HCT116 (cell line): ENCODE measurements at regions not wholly inside any gene's neighbourhood (a gene's known extent, or its start where the extent isn't known, plus 50 kb on each side); places are given as distances from the start of the nearest gene placed in this dataset.
A peak's percentile ranks its signal among the peaks of the same experiment; 100 is the strongest.

Experiments used
- ATAC-seq: fragments of 200-7000 bp; cut with Tn5 transposase; 2 replicates; pipeline ENCODE4 v1.9.1; 2020; ENCODE audit warnings: mild to moderate bottlenecking, moderate library complexity
- BruUV-seq: library from RNA; stranded (reverse); fragments of 400-500 nt; replicated peaks from 2 replicates; lab custom pipeline; 2021; lab: Mats Ljungman, UMichigan
- CTCF ChIA-PET: fragments of 300-600 bp; sonication (Branson Sonifier 250); formaldehyde crosslinking; loops from one replicate; lab custom pipeline; 2021; ENCODE audit warnings: antibody characterized with exemption; lab: Charles Lee
- POLR2A ChIA-PET: fragments of 300-600, 350-600 bp; sonication (Branson Sonifier 250); formaldehyde crosslinking; loops from one replicate; lab custom pipeline; 2021; ENCODE audit warnings: antibody characterized with exemption; lab: Charles Lee
- RAD21 ChIA-PET, 2 experiments: fragments of 300-600 bp; sonication (Branson Sonifier 250); formaldehyde crosslinking; loops; one replicate each; lab custom pipeline; 2023; ENCODE audit warnings: low total read pairs in 2 of 2; ENCODE audit not compliant: uncharacterized antibody in 2 of 2, unreplicated experiment in 2 of 2, low non-redundant PET in 1 of 2; lab: Charles Lee
- DNase-seq: peaks from one replicate; pipeline ENCODE4 v3.0.0-alpha.2; 2010; ENCODE audit warnings: low read depth, low spot score
- H2AFZ ChIP-seq: fragments of 200-600 bp; shearing (Covaris generic), sonication (generic); 2 replicates; pipeline ENCODE4 v1.6.1; 2017; ENCODE audit warnings: low read depth, mixed run types, mixed read lengths, antibody characterized with exemption, low read length; ENCODE audit not compliant: poor library complexity, severe bottlenecking
- H3K27ac ChIP-seq: 2 replicates; pipeline ENCODE4 v1.5.1; 2012; ENCODE audit warnings: low read depth, low read length
- H3K27me3 ChIP-seq: fragments of 200-600 bp; sonication (generic); 2 replicates; pipeline ENCODE4 v1.6.1; 2016; ENCODE audit warnings: mixed run types, low read length, mixed read lengths; ENCODE audit not compliant: insufficient read depth
- H3K36me3 ChIP-seq, 2 experiments: fragments of 200-500 bp in 1 of 2; fragments of 200-600 bp in 1 of 2; sonication (Bioruptor generic) in 1 of 2; sonication (generic) in 1 of 2; 2 replicates each; pipeline versions ENCODE4 v1.5.1 to v1.6.1; 2014 to 2016; ENCODE audit warnings: low read length in 2 of 2, inconsistent platforms in 1 of 2, mixed read lengths in 1 of 2, mixed run types in 1 of 2; ENCODE audit not compliant: insufficient read depth in 2 of 2, control insufficient read depth in 1 of 2
- H3K4me1 ChIP-seq, 2 experiments: fragments of 200-600 bp in 1 of 2; sonication (generic) in 1 of 2; 2 replicates each; pipeline versions ENCODE4 v1.5.1 to v1.6.1; 2012 to 2017; ENCODE audit warnings: low read length in 2 of 2, inconsistent platforms in 1 of 2, mild to moderate bottlenecking in 1 of 2, mixed read lengths in 1 of 2, mixed run types in 1 of 2, moderate library complexity in 1 of 2; ENCODE audit not compliant: insufficient read depth in 2 of 2, control insufficient read depth in 1 of 2
- H3K4me2 ChIP-seq: fragments of 200-600 bp; sonication (generic); 2 replicates; pipeline ENCODE4 v1.6.1; 2017; ENCODE audit warnings: mixed run types, low read length, mixed read lengths
- H3K4me3 ChIP-seq, 2 experiments: fragments of 200-600 bp in 1 of 2; sonication (generic) in 1 of 2; replicated peaks in 1 of 2; 2 replicates each; pipeline ENCODE4 v1.5.1; 2011 to 2016; ENCODE audit warnings: low read length in 2 of 2, control low read depth in 1 of 2, low read depth in 1 of 2, mild to moderate bottlenecking in 1 of 2, mixed read lengths in 1 of 2, mixed run types in 1 of 2
- H3K79me2 ChIP-seq: fragments of 200-600 bp; sonication (generic); 2 replicates; pipeline ENCODE4 v1.6.1; 2017; ENCODE audit warnings: mild to moderate bottlenecking, mixed run types, low read length, moderate library complexity, mixed read lengths; ENCODE audit not compliant: insufficient read depth
- H3K9ac ChIP-seq: fragments of 200-600 bp; sonication (generic); 2 replicates; pipeline ENCODE4 v1.6.1; 2016; ENCODE audit warnings: low read length, mixed read lengths
- H3K9me2 ChIP-seq: fragments of 200-600 bp; sonication (generic), shearing (Covaris generic); 2 replicates; pipeline ENCODE4 v1.6.1; 2017; ENCODE audit warnings: mixed run types, mild to moderate bottlenecking, moderate library complexity; ENCODE audit not compliant: insufficient read depth
- H3K9me3 ChIP-seq, 2 experiments: fragments of 200-500 bp in 1 of 2; fragments of 200-600 bp in 1 of 2; sonication (Bioruptor generic) in 1 of 2; sonication (generic) in 1 of 2; 2 replicates each; pipeline ENCODE4 v1.6.1; 2014 to 2017; ENCODE audit warnings: low read length in 2 of 2, mixed read lengths in 2 of 2, inconsistent platforms in 1 of 2, low read depth in 1 of 2, mild to moderate bottlenecking in 1 of 2, mixed run types in 1 of 2, moderate library complexity in 1 of 2; ENCODE audit not compliant: control insufficient read depth in 1 of 2, insufficient read depth in 1 of 2
- H4K20me1 ChIP-seq: fragments of 200-600 bp; sonication (generic), shearing (Covaris generic); 2 replicates; pipeline ENCODE4 v1.6.1; 2017; ENCODE audit warnings: mixed run types, mild to moderate bottlenecking, moderate library complexity; ENCODE audit not compliant: insufficient read depth
- EZH2 ChIP-seq: fragments of 200-600 bp; sonication (generic); IDR thresholded peaks from 2 replicates; pipeline ENCODE4 v1.6.1; 2017; ENCODE audit warnings: antibody characterized with exemption, mixed run types
- EZH2phosphoT487 ChIP-seq: fragments of 200-600 bp; IDR thresholded peaks from 2 replicates; pipeline ENCODE4 v1.6.1; 2018; ENCODE audit warnings: antibody characterized with exemption, borderline replicate concordance
- JUND ChIP-seq: IDR thresholded peaks from 2 replicates; pipeline ENCODE4 v1.6.1; 2012
- POLR2A ChIP-seq: IDR thresholded peaks from 2 replicates; pipeline ENCODE4 v1.7.0; 2011; ENCODE audit warnings: borderline replicate concordance; ENCODE audit not compliant: insufficient read depth, insufficient read length; ENCODE audit errors: extremely low read depth
- RAD21 ChIP-seq: IDR thresholded peaks from 2 replicates; pipeline ENCODE4 v1.6.1; 2012; ENCODE audit warnings: low read depth, mild to moderate bottlenecking
- SRF ChIP-seq: IDR thresholded peaks from 2 replicates; pipeline ENCODE4 v1.6.1; 2012; ENCODE audit warnings: low read depth
- TCF7L2 ChIP-seq: IDR thresholded peaks from 2 replicates; pipeline ENCODE4 v1.7.0; 2011; ENCODE audit warnings: borderline replicate concordance, inconsistent platforms; ENCODE audit not compliant: insufficient read depth, insufficient read length; ENCODE audit errors: extremely low read depth
- ZNF274 ChIP-seq: fragments of 200-500 bp; sonication (Bioruptor generic); IDR thresholded peaks from 2 replicates; pipeline ENCODE4 v1.6.1; 2014; ENCODE audit warnings: mild to moderate bottlenecking, low read depth, low read length, inconsistent platforms
- intact Hi-C: fragments of 100-400 bp; cut with micrococcal nuclease; formaldehyde crosslinking; loops from 2 replicates; pipeline ENCODE4 v1.10.0; 2022
- TF ChIP-seq, protein P1 (sequence below): IDR thresholded peaks from 2 replicates; pipeline ENCODE4 v1.6.1; 2012
- TF ChIP-seq, protein P2 (sequence below), 3 experiments: fragments of 200-600 bp in 1 of 3; sonication (generic) in 1 of 3; IDR thresholded peaks in 2 of 3; conservative IDR thresholded peaks in 1 of 3; 2 replicates each; pipeline ENCODE4 v1.5.1; 2012 to 2017; ENCODE audit warnings: low read depth in 2 of 3, low read length in 2 of 3, antibody characterized with exemption in 1 of 3, borderline replicate concordance in 1 of 3, control low read depth in 1 of 3, mild to moderate bottlenecking in 1 of 3, mixed read lengths in 1 of 3, mixed run types in 1 of 3, moderate library complexity in 1 of 3; ENCODE audit not compliant: insufficient read depth in 1 of 3

DNA sequence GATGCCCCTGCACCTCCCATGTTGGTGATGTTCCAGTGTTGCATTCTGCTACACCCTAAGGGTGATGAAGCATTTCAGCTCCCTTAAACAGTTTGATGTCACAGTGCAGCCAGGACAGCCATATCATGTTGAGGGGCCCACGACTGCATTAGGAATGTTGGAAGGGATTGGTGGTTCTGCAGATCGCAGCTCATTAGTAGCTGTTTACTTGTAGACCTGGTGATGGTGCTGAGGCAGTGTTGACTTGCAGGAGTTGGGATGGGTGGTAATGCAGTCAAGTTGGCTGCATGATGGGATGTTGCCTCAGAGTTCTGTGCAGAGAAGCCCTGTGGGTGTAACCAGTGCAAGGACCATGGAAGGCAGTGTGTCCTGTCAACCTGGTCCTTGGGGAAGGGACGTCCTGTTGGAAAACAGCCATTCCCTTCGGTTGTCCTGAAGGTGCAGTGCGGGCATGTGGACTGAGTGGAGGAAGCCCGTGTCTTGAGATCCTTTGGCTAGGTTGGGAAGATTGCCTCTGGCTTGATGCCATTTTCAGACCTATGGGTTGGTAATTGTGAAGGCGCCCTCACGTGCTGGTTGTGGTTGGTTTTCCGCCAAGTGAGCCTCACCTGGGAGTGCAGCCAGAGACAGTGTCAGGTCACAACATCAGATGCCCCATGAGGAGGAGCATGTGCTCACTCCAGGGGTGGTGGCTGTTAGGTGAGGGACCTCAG is 100.7 kb downstream of the SNRPN start:
- H3K27me3 ChIP-seq = no peaks in the 10 kb centered on the region
- H3K79me2 ChIP-seq = no peaks in the 10 kb centered on the region
- no peak overlapping the region for H3K9ac ChIP-seq
- ATAC-seq (no peak), DNase-seq (no peak)
- H3K4me2 ChIP-seq = no peak overlapping the region
- intact Hi-C loops = no loop called here
- ChIA-PET POLR2A (no interaction called here), RAD21 (no interaction called here), CTCF (no interaction called here)
- H3K9me2 ChIP-seq = no peaks in the 10 kb centered on the region
- no peaks in the 10 kb centered on the region for H4K20me1 ChIP-seq
- H2AFZ ChIP-seq = no peak overlapping the region
- no peaks in the 10 kb centered on the region for H3K4me1 ChIP-seq
- no peaks in the 10 kb centered on the region for H3K36me3 ChIP-seq
- no peak overlapping the region for H3K27ac ChIP-seq
- TF ChIP-seq TCF7L2 (no peak), JUND (no peak), EZH2 (no peak), SRF (no peak), EZH2phosphoT487 (no peak), RAD21 (no peak), POLR2A (no peak)
- peaks cover 2 to 62% of the 10 kb centered on the region in 2 experiments; a peak in 2 of 4 replicates for H3K9me3 ChIP-seq
- BruUV-seq = no TSS peak
- H3K4me3 ChIP-seq = no peak overlapping the region

DNA sequence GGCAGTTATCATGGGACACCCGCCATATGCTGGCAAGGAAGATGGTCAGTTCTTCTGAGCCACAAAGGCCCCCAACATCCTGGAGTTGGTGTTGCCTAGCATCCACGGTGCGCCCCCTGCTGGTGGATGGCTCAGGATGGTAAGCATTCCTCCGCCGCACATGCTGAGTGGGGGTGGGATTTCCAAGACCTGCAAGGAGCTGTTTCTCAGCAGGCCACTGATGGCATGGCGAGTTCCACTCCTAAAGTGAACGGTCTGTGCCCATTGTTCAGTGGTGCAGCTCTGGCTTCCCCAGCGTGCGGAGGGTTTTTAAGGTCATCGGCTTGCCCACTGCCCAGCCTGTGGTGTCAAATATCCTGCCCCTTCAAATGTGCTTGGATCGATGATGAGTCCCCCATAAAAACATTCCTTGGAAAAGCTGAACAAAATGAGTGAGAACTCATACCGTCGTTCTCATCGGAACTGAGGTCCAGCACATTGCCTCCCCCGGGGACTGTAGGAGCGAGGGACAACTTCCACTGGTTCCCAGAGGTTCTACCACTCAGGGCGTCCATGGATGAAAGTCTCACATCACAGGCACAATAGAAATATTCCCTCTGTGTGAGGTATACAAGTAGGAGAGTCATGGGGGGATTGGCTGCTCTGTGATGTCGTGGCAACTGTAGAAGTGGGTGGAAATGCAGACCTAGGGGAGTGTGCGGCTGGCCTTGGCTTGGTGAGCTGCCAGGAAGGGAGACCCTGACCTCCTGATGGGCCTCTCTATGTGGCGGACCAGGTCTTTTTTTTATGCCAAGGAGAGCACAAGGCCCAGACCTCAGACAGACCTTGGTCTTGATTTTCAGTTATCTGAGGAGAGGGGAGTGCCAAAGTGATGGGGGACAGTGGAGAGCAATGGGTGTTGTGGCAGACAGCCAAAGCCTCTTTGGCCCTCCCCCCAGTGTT is 102.0 kb downstream of the SNRPN start:
- no peak for ATAC-seq
- Histone ChIP-seq H3K9ac (no peak overlapping the region), H3K9me2 (no peaks in the 10 kb centered on the region), H3K4me3 (no peak overlapping the region), H3K79me2 (no peaks in the 10 kb centered on the region), H3K4me2 (no peak overlapping the region), H3K27me3 (no peaks in the 10 kb centered on the region), H4K20me1 (no peaks in the 10 kb centered on the region), H3K9me3 (peaks cover 6 to 67% of the 10 kb centered on the region in 2 experiments; a peak in 2 of 4 replicates), H3K27ac (no peak overlapping the region), H2AFZ (no peak overlapping the region), H3K4me1 (no peaks in the 10 kb centered on the region), H3K36me3 (no peaks in the 10 kb centered on the region)
- BruUV-seq = no TSS peak
- no peak for DNase-seq
- intact Hi-C loops = no loop called here
- CTCF ChIA-PET = no interaction called here
- RAD21 ChIA-PET = no interaction called here
- TF ChIP-seq, protein P1, sequence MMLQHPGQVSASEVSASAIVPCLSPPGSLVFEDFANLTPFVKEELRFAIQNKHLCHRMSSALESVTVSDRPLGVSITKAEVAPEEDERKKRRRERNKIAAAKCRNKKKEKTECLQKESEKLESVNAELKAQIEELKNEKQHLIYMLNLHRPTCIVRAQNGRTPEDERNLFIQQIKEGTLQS = no peak
- TF ChIP-seq ZNF274 = peak; percentile 47; the same call in 1 of the 2 replicates
- TF ChIP-seq, protein P2, sequence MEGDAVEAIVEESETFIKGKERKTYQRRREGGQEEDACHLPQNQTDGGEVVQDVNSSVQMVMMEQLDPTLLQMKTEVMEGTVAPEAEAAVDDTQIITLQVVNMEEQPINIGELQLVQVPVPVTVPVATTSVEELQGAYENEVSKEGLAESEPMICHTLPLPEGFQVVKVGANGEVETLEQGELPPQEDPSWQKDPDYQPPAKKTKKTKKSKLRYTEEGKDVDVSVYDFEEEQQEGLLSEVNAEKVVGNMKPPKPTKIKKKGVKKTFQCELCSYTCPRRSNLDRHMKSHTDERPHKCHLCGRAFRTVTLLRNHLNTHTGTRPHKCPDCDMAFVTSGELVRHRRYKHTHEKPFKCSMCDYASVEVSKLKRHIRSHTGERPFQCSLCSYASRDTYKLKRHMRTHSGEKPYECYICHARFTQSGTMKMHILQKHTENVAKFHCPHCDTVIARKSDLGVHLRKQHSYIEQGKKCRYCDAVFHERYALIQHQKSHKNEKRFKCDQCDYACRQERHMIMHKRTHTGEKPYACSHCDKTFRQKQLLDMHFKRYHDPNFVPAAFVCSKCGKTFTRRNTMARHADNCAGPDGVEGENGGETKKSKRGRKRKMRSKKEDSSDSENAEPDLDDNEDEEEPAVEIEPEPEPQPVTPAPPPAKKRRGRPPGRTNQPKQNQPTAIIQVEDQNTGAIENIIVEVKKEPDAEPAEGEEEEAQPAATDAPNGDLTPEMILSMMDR (IDR thresholded peaks at IDR 0.05 in 2 of 3, conservative IDR thresholded peaks at IDR 0.05 in 1 of 3; ENCODE audit: borderline replicate concordance in 1 of 3, insufficient read depth in 1 of 3, low read depth in 2 of 3, low read length in 2 of 3) = peak in 1 of 3 experiments; percentile 28; a peak in 2 of 6 replicates
- POLR2A ChIA-PET = no interaction called here
